ENCODE measurements at regions not wholly inside any gene's neighbourhood (a gene's known extent, or its start where the extent isn't known, plus 50 kb on each side); places are given as distances from the start of the nearest gene placed in this dataset.

DNA sequence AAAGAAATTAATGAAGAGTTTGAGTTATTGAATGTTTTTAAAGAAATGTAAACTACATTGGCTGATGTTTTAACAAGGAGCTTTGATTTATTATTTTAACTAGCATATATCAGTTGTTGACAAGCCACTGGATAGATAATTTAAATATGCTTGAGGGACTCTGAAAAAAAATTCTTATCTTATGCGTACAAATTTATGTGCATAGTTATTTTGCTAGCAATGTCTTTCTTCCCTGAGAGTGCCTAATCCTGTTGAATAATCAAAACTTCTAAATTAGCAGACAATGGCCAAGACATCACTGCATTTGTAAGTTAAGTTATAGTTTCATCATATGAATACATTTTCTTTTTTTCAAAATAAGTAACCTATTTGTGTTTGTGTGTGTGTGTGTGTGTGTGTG lies 342.3 kb downstream of the MED10 start:
- TF ChIP-seq, protein P1, sequence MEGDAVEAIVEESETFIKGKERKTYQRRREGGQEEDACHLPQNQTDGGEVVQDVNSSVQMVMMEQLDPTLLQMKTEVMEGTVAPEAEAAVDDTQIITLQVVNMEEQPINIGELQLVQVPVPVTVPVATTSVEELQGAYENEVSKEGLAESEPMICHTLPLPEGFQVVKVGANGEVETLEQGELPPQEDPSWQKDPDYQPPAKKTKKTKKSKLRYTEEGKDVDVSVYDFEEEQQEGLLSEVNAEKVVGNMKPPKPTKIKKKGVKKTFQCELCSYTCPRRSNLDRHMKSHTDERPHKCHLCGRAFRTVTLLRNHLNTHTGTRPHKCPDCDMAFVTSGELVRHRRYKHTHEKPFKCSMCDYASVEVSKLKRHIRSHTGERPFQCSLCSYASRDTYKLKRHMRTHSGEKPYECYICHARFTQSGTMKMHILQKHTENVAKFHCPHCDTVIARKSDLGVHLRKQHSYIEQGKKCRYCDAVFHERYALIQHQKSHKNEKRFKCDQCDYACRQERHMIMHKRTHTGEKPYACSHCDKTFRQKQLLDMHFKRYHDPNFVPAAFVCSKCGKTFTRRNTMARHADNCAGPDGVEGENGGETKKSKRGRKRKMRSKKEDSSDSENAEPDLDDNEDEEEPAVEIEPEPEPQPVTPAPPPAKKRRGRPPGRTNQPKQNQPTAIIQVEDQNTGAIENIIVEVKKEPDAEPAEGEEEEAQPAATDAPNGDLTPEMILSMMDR (IDR thresholded peaks at IDR 0.05) = no peak
- no peak for TF ChIP-seq POLR2A (IDR thresholded peaks at IDR 0.05)
- TF ChIP-seq POLR2AphosphoS5 (IDR thresholded peaks at IDR 0.05) = no peak
- no peak for TF ChIP-seq EP300 (IDR thresholded peaks at IDR 0.05)

Measured in sigmoid colon (tissue), 4 donors.